ENCODE measurements at regions not wholly inside any gene's neighbourhood (a gene's known extent, or its start where the extent isn't known, plus 50 kb on each side); places are given as distances from the start of the nearest gene placed in this dataset.

- H3K27ac Mint-ChIP-seq = no peak overlapping the region
- H3K4me1 Mint-ChIP-seq = no peaks in the 10 kb centered on the region
- ATAC-seq (ENCODE audit: low read depth) (no peak), DNase-seq (ENCODE audit: low spot score in 2 of 2) (no peak)
- no peaks in the 10 kb centered on the region for H3K36me3 Mint-ChIP-seq
- no peaks in the 10 kb centered on the region for H3K9me3 Mint-ChIP-seq
- H3K4me3 Mint-ChIP-seq = no peak overlapping the region
- peaks cover 11% of the 10 kb centered on the region for H3K27me3 Mint-ChIP-seq
These were observed 68.9 kb upstream of the SCAF8 start for GRCh38 chr6:154664287-154664686.

DNA sequence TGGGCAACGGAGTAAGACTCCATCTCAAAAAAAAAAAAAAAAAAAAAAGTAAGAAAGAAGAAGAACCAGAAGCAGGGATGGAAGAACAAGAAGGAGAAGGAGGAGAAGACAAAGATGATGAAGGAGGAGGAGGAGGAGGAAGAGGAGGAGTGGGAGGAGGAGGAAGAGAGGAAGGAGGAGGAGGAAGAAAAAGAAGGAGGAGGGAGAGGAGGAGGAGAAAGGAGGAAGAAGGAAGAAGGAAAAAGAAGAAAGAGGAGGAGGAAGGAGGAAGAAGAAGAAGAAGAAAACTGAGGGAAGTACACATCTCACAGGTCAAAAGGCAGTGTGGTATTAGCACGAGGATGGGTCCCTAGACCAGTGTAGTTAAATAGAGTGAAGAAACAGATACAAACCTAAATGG lies 65.1 kb upstream of the SCAF8 start:
- no peaks in the 10 kb centered on the region for H3K36me3 Mint-ChIP-seq
- DNase-seq (ENCODE audit: low spot score in 2 of 2) (no peak), ATAC-seq (ENCODE audit: low read depth) (no peak)
- H3K9me3 Mint-ChIP-seq = no peaks in the 10 kb centered on the region
- peaks cover 5% of the 10 kb centered on the region for H3K27me3 Mint-ChIP-seq
- H3K4me1 Mint-ChIP-seq = no peaks in the 10 kb centered on the region
- no peak overlapping the region for H3K4me3 Mint-ChIP-seq
- H3K27ac Mint-ChIP-seq = no peak overlapping the region

- Mint-ChIP-seq H3K36me3 (no peaks in the 10 kb centered on the region), H3K27ac (no peak overlapping the region), H3K4me3 (no peak overlapping the region), H3K9me3 (no peaks in the 10 kb centered on the region), H3K4me1 (no peaks in the 10 kb centered on the region), H3K27me3 (peaks cover 2% of the 10 kb centered on the region)
- DNase-seq (ENCODE audit: low spot score in 2 of 2) (no peak), ATAC-seq (ENCODE audit: low read depth) (no peak)
These were observed 61.1 kb upstream of the SCAF8 start for GRCh38 chr6:154672086-154672485.

- no peak for DNase-seq (ENCODE audit: low spot score in 2 of 2)
- no peaks in the 10 kb centered on the region for H3K36me3 Mint-ChIP-seq
- H3K9me3 Mint-ChIP-seq = no peaks in the 10 kb centered on the region
- H3K27me3 Mint-ChIP-seq = no peaks in the 10 kb centered on the region
- H3K27ac Mint-ChIP-seq = no peak overlapping the region
- H3K4me1 Mint-ChIP-seq = no peaks in the 10 kb centered on the region
- no peak overlapping the region for H3K4me3 Mint-ChIP-seq
- no peak for ATAC-seq (ENCODE audit: low read depth)
These were observed 59.3 kb upstream of the SCAF8 start for GRCh38 chr6:154673919-154674318.

DNA sequence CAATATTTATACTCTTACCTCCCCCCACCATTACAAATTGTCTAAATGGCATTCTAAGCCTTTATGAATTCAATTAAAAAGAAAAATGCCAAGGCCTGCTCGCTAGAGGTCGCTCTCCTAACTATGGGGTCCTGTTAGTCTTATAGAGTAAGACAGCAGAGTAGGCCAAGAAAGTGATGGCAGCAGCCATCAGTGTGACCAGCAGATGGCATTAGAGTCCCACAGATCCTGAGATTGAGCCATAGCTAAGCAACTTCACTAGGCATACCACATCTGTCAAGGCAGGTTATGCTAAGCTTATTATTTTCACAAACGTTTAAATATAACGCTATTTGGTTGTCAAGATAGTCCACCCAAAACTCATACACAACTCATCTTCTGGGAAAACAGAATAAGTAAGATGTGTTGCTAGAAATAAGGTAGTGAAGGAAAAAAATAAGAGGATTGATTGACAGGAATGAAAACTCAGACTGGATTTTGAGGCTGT lies 57.6 kb upstream of the SCAF8 start:
- Mint-ChIP-seq H3K36me3 (no peaks in the 10 kb centered on the region), H3K27ac (no peak overlapping the region), H3K4me1 (no peaks in the 10 kb centered on the region), H3K4me3 (no peak overlapping the region), H3K27me3 (no peaks in the 10 kb centered on the region), H3K9me3 (no peaks in the 10 kb centered on the region)
- DNase-seq (ENCODE audit: low spot score in 2 of 2) (peak; percentile 87 to 88), ATAC-seq (ENCODE audit: low read depth) (peak; percentile 100)

DNA sequence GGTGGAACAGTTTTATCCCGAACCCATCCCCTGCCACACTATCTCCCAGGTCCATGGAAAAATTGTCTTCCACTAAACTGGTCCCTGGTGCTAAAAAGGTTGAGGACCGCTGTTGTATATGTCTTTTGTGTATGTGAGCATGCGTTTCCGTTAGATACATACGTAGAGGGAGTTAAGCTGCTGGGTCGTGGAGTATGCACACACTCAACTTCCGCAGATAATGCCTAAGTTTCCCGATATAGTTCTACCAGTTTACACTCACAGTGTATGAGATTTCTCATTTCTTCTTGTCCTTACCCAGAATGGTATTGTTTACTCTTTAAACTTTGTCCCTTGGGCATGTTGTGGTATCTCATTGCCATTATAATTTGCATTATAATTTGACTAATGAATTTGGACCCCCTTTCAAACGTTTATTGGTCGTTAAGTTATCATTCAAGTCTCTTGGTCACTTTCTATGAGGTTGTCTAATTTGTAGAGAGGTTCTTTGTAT lies 50.5 kb upstream of the SCAF8 start:
- Mint-ChIP-seq H3K9me3 (no peaks in the 10 kb centered on the region), H3K36me3 (no peaks in the 10 kb centered on the region), H3K4me1 (peaks cover 30% of the 10 kb centered on the region), H3K27ac (peak overlapping the region; percentile 87), H3K4me3 (peak overlapping the region; percentile 68), H3K27me3 (no peaks in the 10 kb centered on the region)
- ATAC-seq (ENCODE audit: low read depth) = peak; percentile 20
- no peak for DNase-seq (ENCODE audit: low spot score in 2 of 2)

All from memory B cell (primary cell).